ENCODE measurements at regions not wholly inside any gene's neighbourhood (a gene's known extent, or its start where the extent isn't known, plus 50 kb on each side); places are given as distances from the start of the nearest gene placed in this dataset.

- TF ChIP-seq POLR2A (IDR thresholded peaks at IDR 0.05; ENCODE audit: low read length) (no peak), GATA1 (IDR thresholded peaks at IDR 0.05; ENCODE audit: low read depth, low read length) (no peak)
Observed at GRCh38 chr12:13451776-13452175, 255.2 kb downstream of the EMP1 start.

All from erythroblast (primary cell).